SK-N-MC (cell line): ENCODE measurements at regions not wholly inside any gene's neighbourhood (a gene's known extent, or its start where the extent isn't known, plus 50 kb on each side); places are given as distances from the start of the nearest gene placed in this dataset.

Experiments used
- FOXP2 ChIP-seq: optimal IDR thresholded peaks from 2 replicates; pipeline ENCODE3; 2011; ENCODE audit warnings: mild to moderate bottlenecking, moderate library complexity; ENCODE audit not compliant: insufficient read depth; ENCODE audit errors: extremely low read length, control extremely low read depth
- POLR2AphosphoS5 ChIP-seq: IDR thresholded peaks from 2 replicates; pipeline ENCODE4 v1.6.1; 2012; ENCODE audit warnings: mild to moderate bottlenecking, low read depth, low read length, borderline replicate concordance

DNA sequence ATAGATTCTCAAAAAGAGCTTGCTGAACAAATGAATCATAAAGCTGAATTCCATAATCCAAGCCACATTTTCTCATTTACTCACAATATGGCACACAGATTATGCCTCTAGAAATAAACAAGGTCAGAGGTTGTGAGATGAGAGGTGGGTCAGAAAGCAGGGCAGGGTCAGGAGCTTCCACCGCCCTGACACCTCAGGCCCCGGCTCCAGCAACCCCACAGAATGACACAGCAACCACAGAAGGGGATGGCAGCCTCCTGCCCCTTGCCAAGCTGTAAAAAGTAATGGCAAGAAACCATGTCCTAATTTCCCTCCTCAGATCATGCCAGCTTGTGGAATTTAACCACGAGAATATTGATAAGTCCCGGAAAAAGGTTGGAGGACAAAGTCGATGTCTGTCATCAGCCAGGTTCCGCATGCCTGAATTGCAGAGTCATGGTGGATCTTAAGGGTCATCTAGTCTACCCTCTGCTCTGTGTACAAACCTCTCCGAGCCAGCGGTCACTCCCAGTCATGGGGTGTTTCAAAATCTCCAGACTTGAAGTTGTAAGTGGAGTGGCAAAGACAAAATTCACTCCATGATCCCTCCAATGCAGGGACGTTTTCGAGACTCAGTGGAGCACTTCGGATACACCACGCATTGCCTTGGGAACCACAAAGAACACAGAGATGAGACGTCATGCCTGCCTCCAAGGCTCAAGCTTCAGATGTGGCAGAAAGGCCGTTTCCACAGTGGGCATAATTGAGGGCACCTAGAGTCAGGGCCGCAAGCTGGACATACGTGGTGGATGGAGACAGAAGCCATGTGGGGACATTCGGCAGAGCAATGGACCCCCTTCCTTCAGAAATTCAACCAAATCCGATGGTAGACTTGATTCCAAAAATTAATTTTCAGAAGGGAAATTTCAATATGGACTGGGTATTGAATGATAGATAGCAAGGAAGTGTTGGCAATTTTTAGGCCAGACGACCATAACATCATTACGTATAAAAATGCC is 254.0 kb downstream of the TOMM20 start:
- TF ChIP-seq FOXP2 (no peak), POLR2AphosphoS5 (no peak)
